Endodermal cell (in vitro differentiated cells): ENCODE measurements at regions not wholly inside any gene's neighbourhood (a gene's known extent, or its start where the extent isn't known, plus 50 kb on each side); places are given as distances from the start of the nearest gene placed in this dataset.
A peak's percentile ranks its signal among the peaks of the same experiment; 100 is the strongest.

ENCODE experiments used
- DNase-seq: peaks from one replicate; pipeline ENCODE4 v3.0.0-alpha.2; 2017
- H3K27ac ChIP-seq: 2 replicates; pipeline ENCODE4 v1.5.1; 2013; ENCODE audit warnings: mild to moderate bottlenecking, low read depth, low read length, moderate library complexity
- H3K27me3 ChIP-seq: 2 replicates; pipeline ENCODE4 v1.6.1; 2013; ENCODE audit warnings: mild to moderate bottlenecking, low read length, moderate library complexity; ENCODE audit not compliant: insufficient read depth, control insufficient read depth, poor library complexity, severe bottlenecking
- H3K36me3 ChIP-seq: 2 replicates; pipeline ENCODE4 v1.7.0; 2013; ENCODE audit warnings: mild to moderate bottlenecking, low read length, moderate library complexity; ENCODE audit not compliant: control insufficient read depth, insufficient read depth
- H3K4me1 ChIP-seq: one replicate; pipeline ENCODE4 v1.7.0; 2013; ENCODE audit warnings: low read length; ENCODE audit not compliant: control insufficient read depth, insufficient read depth
- H3K4me3 ChIP-seq: 2 replicates; pipeline ENCODE4 v1.5.1; 2013; ENCODE audit warnings: mild to moderate bottlenecking, low read length, moderate library complexity
- H3K9ac ChIP-seq: 2 replicates; pipeline ENCODE4 v1.6.1; 2013; ENCODE audit warnings: mild to moderate bottlenecking, low read length, moderate library complexity; ENCODE audit not compliant: poor library complexity, severe bottlenecking; ENCODE audit errors: extremely low read depth
- H3K9me3 ChIP-seq: 2 replicates; pipeline ENCODE4 v1.6.1; 2013; ENCODE audit warnings: mild to moderate bottlenecking, low read length, moderate library complexity; ENCODE audit not compliant: control insufficient read depth
- H3K27ac Mint-ChIP-seq: 2 replicates; pipeline ENCODE4 v1.8.0; 2020; ENCODE audit warnings: mixed read lengths
- H3K27me3 Mint-ChIP-seq: 2 replicates; pipeline ENCODE4 v1.8.0; 2021; ENCODE audit warnings: mild to moderate bottlenecking, mixed read lengths; ENCODE audit not compliant: insufficient read depth
- H3K36me3 Mint-ChIP-seq: 2 replicates; pipeline ENCODE4 v1.8.0; 2020; ENCODE audit warnings: low read depth, mixed read lengths
- H3K4me1 Mint-ChIP-seq: 2 replicates; pipeline ENCODE4 v1.8.0; 2020; ENCODE audit warnings: mixed read lengths
- H3K4me3 Mint-ChIP-seq: 2 replicates; pipeline ENCODE4 v1.8.0; 2020; ENCODE audit warnings: mild to moderate bottlenecking, moderate library complexity, mixed read lengths
- H3K9me3 Mint-ChIP-seq: 2 replicates; pipeline ENCODE4 v1.8.0; 2020; ENCODE audit warnings: mild to moderate bottlenecking, mixed read lengths
- CTCF ChIP-seq: fragments of 200-600 bp; sonication (generic); conservative IDR thresholded peaks from 2 replicates; pipeline ENCODE4 v1.5.0; 2021; ENCODE audit warnings: antibody characterized with exemption, mild to moderate bottlenecking
- WGBS, 2 experiments: methylation state at CpG; one replicate each; pipeline versions ENCODE4 v1.1.5 to v1.1.7; 2013; ENCODE audit warnings: missing lambda C conversion rate in 2 of 2, mixed read lengths in 1 of 2; ENCODE audit not compliant: insufficient coverage in 1 of 2, insufficient read length in 1 of 2; 5-methylcytosine and 5-hydroxymethylcytosine counted together

DNA sequence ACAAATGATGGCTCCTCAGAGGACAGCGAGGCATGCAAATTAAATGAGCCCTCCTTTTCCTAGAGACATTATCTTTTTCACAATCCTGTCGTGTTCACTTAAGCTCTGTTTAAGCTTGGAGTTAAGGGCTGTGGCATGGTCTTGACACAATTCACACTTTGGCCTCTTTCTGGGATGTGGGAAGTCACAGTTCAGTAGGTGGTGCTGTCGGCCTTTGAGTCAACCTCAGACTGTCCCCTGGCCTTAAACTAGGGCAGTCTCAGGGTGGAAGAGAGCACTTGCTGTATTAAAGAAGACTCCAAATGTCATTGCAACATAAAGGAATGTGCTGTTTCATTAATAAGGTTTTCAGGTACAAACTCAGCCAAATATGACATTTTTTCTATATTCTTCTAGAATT is 351.0 kb downstream of the MCTP2 start:
- Histone ChIP-seq H3K9ac (no peak overlapping the region), H3K9me3 (no peaks in the 10 kb centered on the region), H3K4me1 (no peaks in the 10 kb centered on the region), H3K36me3 (no peaks in the 10 kb centered on the region), H3K27ac (no peak overlapping the region), H3K27me3 (no peaks in the 10 kb centered on the region), H3K4me3 (no peak overlapping the region)
- peak; percentile 88 for DNase-seq
- H3K9me3 Mint-ChIP-seq, result no peaks in the 10 kb centered on the region
- no peak overlapping the region for H3K4me3 Mint-ChIP-seq
- H3K36me3 Mint-ChIP-seq, result no peaks in the 10 kb centered on the region
- peak; percentile 84 for TF ChIP-seq CTCF
- peaks cover 9% of the 10 kb centered on the region for H3K27me3 Mint-ChIP-seq
- WGBS, 2 experiments, result 33 to 35% methylated on average over 1 to 3 of the region's 3 CpGs
- peaks cover 8% of the 10 kb centered on the region for H3K4me1 Mint-ChIP-seq
- H3K27ac Mint-ChIP-seq, result no peak overlapping the region

- peaks cover 6% of the 10 kb centered on the region for H3K4me1 Mint-ChIP-seq
Measured at GRCh38 chr15:94584833-94585244, 353.5 kb downstream of the MCTP2 start.

GRCh38 chr15:94586099-94586498 is 354.7 kb downstream of the MCTP2 start:
- Histone ChIP-seq H3K4me1 (no peaks in the 10 kb centered on the region), H3K36me3 (no peaks in the 10 kb centered on the region), H3K9ac (no peak overlapping the region), H3K27ac (no peak overlapping the region), H3K27me3 (no peaks in the 10 kb centered on the region), H3K4me3 (no peak overlapping the region), H3K9me3 (no peaks in the 10 kb centered on the region)
- Mint-ChIP-seq H3K9me3 (no peaks in the 10 kb centered on the region), H3K27me3 (peaks cover under 1% of the 10 kb centered on the region), H3K4me3 (no peak overlapping the region), H3K4me1 (peaks cover 6% of the 10 kb centered on the region), H3K36me3 (no peaks in the 10 kb centered on the region), H3K27ac (no peak overlapping the region)
- DNase-seq, result no peak
- 74 to 100% methylated on average over 2 to 3 of the region's 3 CpGs for WGBS, 2 experiments
- TF ChIP-seq CTCF, result no peak

More at GRCh38 chr15:94584833-94585244, 353.5 kb downstream of the MCTP2 start:
- 91 to 93% methylated on average over 9 to 11 of the region's 11 CpGs for WGBS, 2 experiments
- Mint-ChIP-seq H3K9me3 (no peaks in the 10 kb centered on the region), H3K27ac (no peak overlapping the region), H3K36me3 (no peaks in the 10 kb centered on the region), H3K27me3 (peaks cover 9% of the 10 kb centered on the region), H3K4me3 (no peak overlapping the region)
- Histone ChIP-seq H3K9me3 (no peaks in the 10 kb centered on the region), H3K36me3 (no peaks in the 10 kb centered on the region), H3K4me1 (no peaks in the 10 kb centered on the region), H3K27ac (no peak overlapping the region), H3K27me3 (no peaks in the 10 kb centered on the region), H3K9ac (no peak overlapping the region), H3K4me3 (no peak overlapping the region)
- TF ChIP-seq CTCF, result no peak
- no peak for DNase-seq
